Activated B cell treated with CpG ODN at 0.5 μM for 24 hours (primary cell): ENCODE measurements at regions not wholly inside any gene's neighbourhood (a gene's known extent, or its start where the extent isn't known, plus 50 kb on each side); places are given as distances from the start of the nearest gene placed in this dataset.

Experiments used
- ATAC-seq: fragments of 200-7000 bp; cut with Tn5 transposase; one replicate; pipeline ENCODE4 v1.10.0; 2021; ENCODE audit warnings: low read depth, mild to moderate bottlenecking, moderate library complexity
- CTCF ChIA-PET: fragments of 350-600 bp; sonication (Branson Sonifier 250); formaldehyde crosslinking; loops from one replicate; lab custom pipeline; 2021; ENCODE audit warnings: antibody characterized with exemption; lab: Charles Lee
- POLR2A ChIA-PET: fragments of 350-600 bp; sonication (Branson Sonifier 250); formaldehyde crosslinking; loops from one replicate; lab custom pipeline; 2021; ENCODE audit warnings: antibody characterized with exemption; lab: Charles Lee
- DNase-seq: peaks from one replicate; pipeline ENCODE4 v3.0.0; 2022
- H3K27ac Mint-ChIP-seq: one replicate; pipeline ENCODE4 v1.8.0; 2020; ENCODE audit warnings: mixed read lengths
- H3K27me3 Mint-ChIP-seq: one replicate; pipeline ENCODE4 v1.8.0; 2021; ENCODE audit warnings: mixed read lengths
- H3K36me3 Mint-ChIP-seq: one replicate; pipeline ENCODE4 v1.8.0; 2021; ENCODE audit warnings: low read depth, mixed read lengths
- H3K4me1 Mint-ChIP-seq: one replicate; pipeline ENCODE4 v1.8.0; 2021; ENCODE audit warnings: mixed read lengths
- H3K4me3 Mint-ChIP-seq: one replicate; pipeline ENCODE4 v1.8.0; 2020; ENCODE audit warnings: mild to moderate bottlenecking, mixed read lengths
- H3K9me3 Mint-ChIP-seq: one replicate; pipeline ENCODE4 v1.8.0; 2020; ENCODE audit warnings: mixed read lengths
- intact Hi-C: fragments of 100-400 bp; cut with micrococcal nuclease; formaldehyde crosslinking; loops from one replicate; pipeline ENCODE4 v1.15.1; 2024
- TF ChIP-seq, protein P1 (sequence below): fragments of 200-600 bp; IDR thresholded peaks from one replicate; pipeline ENCODE4 v1.8.0; 2022; ENCODE audit warnings: antibody characterized with exemption, mild to moderate bottlenecking

DNA sequence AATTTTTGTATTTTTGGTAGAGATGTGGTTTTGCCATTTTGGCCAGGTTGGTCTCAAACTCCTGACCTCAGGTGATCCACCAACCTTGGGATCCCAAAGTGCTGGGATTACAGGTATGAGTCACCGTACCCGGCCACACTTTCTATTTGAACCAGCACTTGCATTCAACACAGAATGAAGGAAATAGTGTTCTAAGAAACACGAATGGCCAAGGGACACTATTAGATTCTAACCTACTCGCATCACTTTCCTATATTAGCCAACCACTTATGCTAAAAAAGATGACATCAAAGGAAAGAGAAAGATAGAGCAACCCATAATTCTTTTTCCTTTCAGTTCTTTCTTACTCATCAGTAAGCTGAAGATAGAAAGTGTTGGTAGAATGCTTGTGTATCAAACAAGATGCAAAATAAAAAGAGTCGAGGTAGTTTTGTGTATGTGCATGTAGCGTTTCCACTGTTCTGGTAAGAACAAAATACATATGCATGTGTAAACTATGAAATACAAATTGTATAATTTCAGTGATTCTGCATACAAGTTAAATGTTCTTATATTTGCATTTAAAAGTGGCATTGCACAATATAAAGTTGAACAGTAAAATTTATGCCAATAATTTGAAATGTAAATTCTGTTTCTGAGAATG, 247.6 kb downstream of the CDCA7 start:
- peaks cover 8% of the 10 kb centered on the region for H3K27me3 Mint-ChIP-seq
- H3K9me3 Mint-ChIP-seq = no peaks in the 10 kb centered on the region
- DNase-seq = no peak
- CTCF ChIA-PET = no interaction called here
- intact Hi-C loops = loop anchor here (10.0 kb wide), 1 partner anchor 1443 kb away; no protein-coding TSS in a partner anchor
- POLR2A ChIA-PET = no interaction called here
- TF ChIP-seq, protein P1, sequence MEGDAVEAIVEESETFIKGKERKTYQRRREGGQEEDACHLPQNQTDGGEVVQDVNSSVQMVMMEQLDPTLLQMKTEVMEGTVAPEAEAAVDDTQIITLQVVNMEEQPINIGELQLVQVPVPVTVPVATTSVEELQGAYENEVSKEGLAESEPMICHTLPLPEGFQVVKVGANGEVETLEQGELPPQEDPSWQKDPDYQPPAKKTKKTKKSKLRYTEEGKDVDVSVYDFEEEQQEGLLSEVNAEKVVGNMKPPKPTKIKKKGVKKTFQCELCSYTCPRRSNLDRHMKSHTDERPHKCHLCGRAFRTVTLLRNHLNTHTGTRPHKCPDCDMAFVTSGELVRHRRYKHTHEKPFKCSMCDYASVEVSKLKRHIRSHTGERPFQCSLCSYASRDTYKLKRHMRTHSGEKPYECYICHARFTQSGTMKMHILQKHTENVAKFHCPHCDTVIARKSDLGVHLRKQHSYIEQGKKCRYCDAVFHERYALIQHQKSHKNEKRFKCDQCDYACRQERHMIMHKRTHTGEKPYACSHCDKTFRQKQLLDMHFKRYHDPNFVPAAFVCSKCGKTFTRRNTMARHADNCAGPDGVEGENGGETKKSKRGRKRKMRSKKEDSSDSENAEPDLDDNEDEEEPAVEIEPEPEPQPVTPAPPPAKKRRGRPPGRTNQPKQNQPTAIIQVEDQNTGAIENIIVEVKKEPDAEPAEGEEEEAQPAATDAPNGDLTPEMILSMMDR = no peak
- H3K4me1 Mint-ChIP-seq = no peaks in the 10 kb centered on the region
- ATAC-seq = no peak
- H3K27ac Mint-ChIP-seq = no peak overlapping the region
- no peaks in the 10 kb centered on the region for H3K36me3 Mint-ChIP-seq
- H3K4me3 Mint-ChIP-seq = no peak overlapping the region

DNA sequence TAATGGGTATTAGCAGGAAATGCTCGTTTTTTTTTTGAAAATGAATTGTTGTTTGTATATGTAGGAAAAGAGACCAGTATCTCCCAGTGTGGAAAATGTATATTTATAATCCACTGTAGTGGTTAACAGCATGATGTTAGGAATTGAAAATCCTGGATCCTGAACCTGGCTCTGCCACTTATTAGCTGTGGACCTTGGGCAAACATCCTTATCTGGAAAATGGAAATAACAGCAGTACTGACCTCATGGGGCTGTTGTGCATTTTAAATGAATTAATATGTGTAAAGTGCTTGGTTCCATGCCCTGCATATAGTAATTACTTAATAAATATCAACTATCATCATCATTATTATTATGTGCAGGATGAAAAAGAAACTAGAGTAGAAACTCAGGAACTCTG, 251.3 kb downstream of the CDCA7 start:
- ChIA-PET CTCF (interaction anchor here (0.8 kb wide), 1 partner anchor 105 kb away, joined by 3 read pairs; no protein-coding TSS in a partner anchor), POLR2A (no interaction called here)
- Mint-ChIP-seq H3K9me3 (no peaks in the 10 kb centered on the region), H3K36me3 (no peaks in the 10 kb centered on the region), H3K27me3 (peaks cover 8% of the 10 kb centered on the region), H3K27ac (no peak overlapping the region), H3K4me3 (no peak overlapping the region), H3K4me1 (no peaks in the 10 kb centered on the region)
- TF ChIP-seq, protein P1 = no peak
- ATAC-seq (no peak), DNase-seq (no peak)
- intact Hi-C loops = loop anchor here (10.0 kb wide), 1 partner anchor 1439 kb away; no protein-coding TSS in a partner anchor

DNA sequence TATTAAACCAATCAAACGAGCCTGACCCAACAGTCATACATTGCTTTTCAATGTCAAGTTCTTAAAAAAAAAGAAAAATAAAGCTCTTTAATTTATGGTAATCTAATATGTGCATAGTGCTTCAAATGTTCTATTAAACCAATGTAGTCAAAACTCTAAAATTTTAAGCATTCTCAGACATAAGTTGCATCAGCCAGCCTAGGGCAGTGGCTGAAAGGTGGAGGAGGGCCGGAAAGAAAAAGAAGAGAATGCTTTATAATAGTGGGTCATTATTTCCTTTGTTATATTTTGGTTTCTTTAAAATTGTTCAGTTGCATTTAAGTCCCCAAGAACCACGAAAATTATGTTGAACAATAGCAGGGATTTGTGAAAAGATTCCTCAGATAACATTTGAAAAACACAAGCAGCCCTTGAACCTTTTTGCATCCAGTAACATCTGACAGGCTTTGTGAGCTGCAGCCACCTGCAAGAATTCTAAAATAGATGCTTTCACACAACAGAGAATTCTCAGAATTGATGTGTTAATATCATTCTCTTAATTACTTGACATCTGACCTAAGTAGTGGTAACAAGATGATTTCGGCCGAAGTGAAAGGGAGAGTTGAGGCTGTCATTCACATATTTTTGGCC, 252.1 kb downstream of the CDCA7 start:
- Mint-ChIP-seq H3K36me3 (no peaks in the 10 kb centered on the region), H3K4me3 (no peak overlapping the region), H3K9me3 (no peaks in the 10 kb centered on the region), H3K27ac (no peak overlapping the region), H3K4me1 (no peaks in the 10 kb centered on the region), H3K27me3 (peaks cover 10% of the 10 kb centered on the region)
- no peak for ATAC-seq
- intact Hi-C loops = loop anchor here (10.0 kb wide), 1 partner anchor 1438 kb away; no protein-coding TSS in a partner anchor
- DNase-seq = no peak
- TF ChIP-seq, protein P1 = no peak
- ChIA-PET POLR2A (no interaction called here), CTCF (interaction anchor here (0.8 kb wide), 1 partner anchor 105 kb away, joined by 3 read pairs; no protein-coding TSS in a partner anchor)

DNA sequence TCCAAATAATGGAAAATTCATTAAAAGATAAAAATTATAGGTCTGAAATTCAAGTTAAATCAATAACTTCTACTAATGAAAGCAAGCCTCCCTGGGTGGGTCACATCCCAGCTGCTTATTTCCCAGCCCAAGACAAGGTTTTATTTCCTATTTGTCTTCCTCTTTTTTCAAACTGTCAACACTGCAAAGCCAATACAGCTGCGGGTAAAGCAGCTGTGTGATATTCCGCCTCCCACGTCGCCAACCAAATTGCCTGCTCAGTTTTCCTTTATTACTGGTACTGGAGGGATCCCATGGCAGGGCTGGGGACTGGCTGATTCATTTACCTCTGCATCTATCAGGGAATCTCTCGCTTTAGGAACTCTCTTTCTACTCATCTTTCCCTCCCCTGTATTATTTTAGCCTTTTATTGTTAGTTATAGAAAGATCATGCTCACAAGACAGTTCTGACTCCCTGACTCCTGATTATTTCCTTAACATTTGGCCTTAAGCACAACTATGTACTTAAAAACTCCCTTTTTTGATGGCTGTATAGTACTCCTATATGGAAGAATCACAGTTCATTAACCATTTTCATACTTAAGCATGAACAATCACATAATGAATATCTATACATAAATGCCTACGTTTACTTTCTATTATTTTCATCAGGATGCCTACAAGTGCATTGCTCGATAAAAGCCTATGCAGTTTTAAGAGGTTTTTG, 253.1 kb downstream of the CDCA7 start:
- no peak overlapping the region for H3K27ac Mint-ChIP-seq
- H3K9me3 Mint-ChIP-seq = no peaks in the 10 kb centered on the region
- H3K36me3 Mint-ChIP-seq = no peaks in the 10 kb centered on the region
- ChIA-PET CTCF (no interaction called here), POLR2A (no interaction called here)
- H3K4me1 Mint-ChIP-seq = no peaks in the 10 kb centered on the region
- intact Hi-C loops = loop anchor here (10.0 kb wide), 1 partner anchor 1437 kb away; no protein-coding TSS in a partner anchor
- ATAC-seq (no peak), DNase-seq (no peak)
- H3K4me3 Mint-ChIP-seq = no peak overlapping the region
- H3K27me3 Mint-ChIP-seq = peaks cover 14% of the 10 kb centered on the region
- TF ChIP-seq, protein P1 = no peak

DNA sequence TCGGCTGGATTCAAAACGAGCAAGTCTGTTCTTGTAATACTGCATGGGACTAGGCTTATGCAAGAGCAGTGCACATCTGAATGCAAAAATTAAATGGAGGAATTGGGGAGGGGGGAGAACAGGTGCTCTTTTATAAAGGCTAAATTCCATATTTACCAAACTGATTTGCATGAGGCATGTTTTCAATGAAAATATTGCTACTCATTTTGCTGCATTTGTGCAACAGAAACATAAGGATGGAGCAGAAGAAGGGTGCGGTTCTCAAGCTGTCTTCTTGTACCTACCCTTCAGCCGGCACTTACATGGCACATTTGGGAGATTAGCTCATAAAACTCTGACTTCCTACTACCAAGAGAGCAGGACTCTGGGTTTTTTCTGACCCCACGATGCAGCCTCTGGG, 256.4 kb downstream of the CDCA7 start:
- Mint-ChIP-seq H3K36me3 (no peaks in the 10 kb centered on the region), H3K9me3 (no peaks in the 10 kb centered on the region), H3K4me3 (no peak overlapping the region), H3K27me3 (peaks cover 17% of the 10 kb centered on the region), H3K4me1 (no peaks in the 10 kb centered on the region), H3K27ac (no peak overlapping the region)
- DNase-seq (no peak), ATAC-seq (no peak)
- intact Hi-C loops = no loop called here
- TF ChIP-seq, protein P1 = no peak
- POLR2A ChIA-PET = no interaction called here
- CTCF ChIA-PET = no interaction called here
